ENCODE measurements at regions not wholly inside any gene's neighbourhood (a gene's known extent, or its start where the extent isn't known, plus 50 kb on each side); places are given as distances from the start of the nearest gene placed in this dataset.

- 88% methylated on average over 9 of the region's 10 CpGs for WGBS (ENCODE audit: insufficient coverage)
- H3K9me3 ChIP-seq (ENCODE audit: control insufficient read depth, insufficient read depth, low read length): no peaks in the 10 kb centered on the region
- no peak overlapping the region for H3K4me3 ChIP-seq (ENCODE audit: low read length)
- DNase-seq: no peak
- TF ChIP-seq CTCF (IDR thresholded peaks at IDR 0.05): no peak
- H3K27me3 ChIP-seq (ENCODE audit: control insufficient read depth, insufficient read depth, low read length): no peaks in the 10 kb centered on the region
- H3K27ac ChIP-seq (ENCODE audit: low read length): no peak overlapping the region
- H3K36me3 ChIP-seq (ENCODE audit: control insufficient read depth, insufficient read depth, low read length): no peaks in the 10 kb centered on the region
- Mint-ChIP-seq H3K27ac (no peak overlapping the region), H3K9me3 (peaks cover 0 to 2% of the 10 kb centered on the region in 2 donors), H3K36me3 (no peaks in the 10 kb centered on the region), H3K4me3 (no peak overlapping the region), H3K4me1 (no peaks in the 10 kb centered on the region), H3K27me3 (ENCODE audit: low read depth in 2 of 2) (peaks cover 0 to 20% of the 10 kb centered on the region in 2 donors)
- no peak for ATAC-seq
- no peaks in the 10 kb centered on the region for H3K4me1 ChIP-seq (ENCODE audit: control insufficient read depth, insufficient read depth, low read length)
- intact Hi-C loops (cut with micrococcal nuclease): no loop called here
These were observed 318.3 kb downstream of the SHANK2 start for GRCh38 chr11:70933981-70934583.

DNA sequence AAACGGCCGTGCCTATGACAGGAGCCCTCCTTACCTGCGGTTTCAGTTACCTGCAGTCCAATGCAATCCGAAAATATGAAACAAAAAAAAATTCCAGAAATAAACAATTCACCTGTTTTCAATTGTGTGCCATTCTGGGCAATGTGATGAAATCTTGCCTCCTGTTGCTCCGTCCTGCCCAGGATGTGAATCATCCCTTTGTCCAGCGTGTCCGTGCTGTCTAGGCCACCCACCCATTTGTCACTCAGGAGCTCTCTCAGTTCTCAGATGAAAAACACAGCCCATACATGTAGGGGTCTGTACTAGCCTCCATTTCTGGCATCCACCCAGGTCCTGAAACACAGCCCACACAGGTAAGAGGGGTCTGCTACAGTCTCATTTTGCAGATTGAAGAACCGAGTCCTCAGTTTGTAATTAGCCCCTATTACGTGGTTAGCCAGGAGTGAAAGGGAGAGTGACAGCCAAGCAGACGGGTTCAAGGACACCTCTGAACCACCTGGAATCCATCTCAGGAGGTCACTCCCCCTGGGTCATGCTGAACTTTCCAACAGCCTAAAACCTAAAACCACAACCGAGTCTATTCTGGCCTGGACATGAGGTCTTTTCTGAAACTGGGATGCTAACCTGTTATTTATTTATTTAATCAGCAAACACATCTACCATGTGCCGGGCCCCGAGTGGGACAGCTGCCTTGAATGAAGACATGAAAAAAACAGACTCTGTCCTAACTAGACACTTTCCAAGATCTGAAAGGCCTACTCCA lies 317.2 kb downstream of the SHANK2 start:
- Mint-ChIP-seq H3K36me3 (no peaks in the 10 kb centered on the region), H3K4me3 (no peak overlapping the region), H3K27me3 (ENCODE audit: low read depth in 2 of 2) (peaks cover 0 to 11% of the 10 kb centered on the region in 2 donors), H3K9me3 (peaks cover 0 to 2% of the 10 kb centered on the region in 2 donors), H3K4me1 (no peaks in the 10 kb centered on the region), H3K27ac (no peak overlapping the region)
- DNase-seq (no peak), ATAC-seq (no peak)
- no peak for TF ChIP-seq CTCF (IDR thresholded peaks at IDR 0.05)
- H3K36me3 ChIP-seq (ENCODE audit: control insufficient read depth, insufficient read depth, low read length): no peaks in the 10 kb centered on the region
- H3K27ac ChIP-seq (ENCODE audit: low read length): no peak overlapping the region
- H3K4me3 ChIP-seq (ENCODE audit: low read length): no peak overlapping the region
- intact Hi-C loops (cut with micrococcal nuclease): no loop called here
- H3K4me1 ChIP-seq (ENCODE audit: control insufficient read depth, insufficient read depth, low read length): no peaks in the 10 kb centered on the region
- H3K27me3 ChIP-seq (ENCODE audit: control insufficient read depth, insufficient read depth, low read length): no peaks in the 10 kb centered on the region
- 86% methylated on average over 13 of the region's 13 CpGs for WGBS (ENCODE audit: insufficient coverage)
- no peaks in the 10 kb centered on the region for H3K9me3 ChIP-seq (ENCODE audit: control insufficient read depth, insufficient read depth, low read length)

DNA sequence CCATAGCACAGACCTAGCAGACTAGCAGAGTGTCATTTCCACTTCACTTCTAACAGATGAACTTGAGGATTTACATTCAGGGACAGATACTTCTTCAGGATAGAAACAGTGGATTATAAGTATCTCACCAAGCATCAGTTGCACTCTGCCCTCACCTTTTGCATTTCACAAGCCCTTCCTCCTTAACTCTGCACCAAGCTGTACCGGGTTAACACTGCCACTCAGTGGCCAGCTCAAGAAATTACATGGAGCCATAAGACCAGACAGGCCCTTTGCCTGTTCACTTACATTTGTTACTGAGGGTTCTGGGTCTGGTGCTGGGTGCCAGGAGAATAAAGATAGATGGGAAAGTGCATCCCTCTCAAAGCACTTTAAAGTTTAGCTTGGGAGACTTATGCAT lies 309.8 kb downstream of the SHANK2 start:
- no peak for ATAC-seq
- Histone ChIP-seq H3K9me3 (ENCODE audit: control insufficient read depth, insufficient read depth, low read length) (peaks cover 26% of the 10 kb centered on the region), H3K27me3 (ENCODE audit: control insufficient read depth, insufficient read depth, low read length) (no peaks in the 10 kb centered on the region), H3K36me3 (ENCODE audit: control insufficient read depth, insufficient read depth, low read length) (no peaks in the 10 kb centered on the region), H3K4me1 (ENCODE audit: control insufficient read depth, insufficient read depth, low read length) (no peaks in the 10 kb centered on the region), H3K4me3 (ENCODE audit: low read length) (no peak overlapping the region), H3K27ac (ENCODE audit: low read length) (no peak overlapping the region)
- no peak for DNase-seq
- Mint-ChIP-seq H3K4me1 (no peaks in the 10 kb centered on the region), H3K27me3 (ENCODE audit: low read depth in 2 of 2) (no peaks in the 10 kb centered on the region), H3K27ac (no peak overlapping the region), H3K9me3 (peaks cover 11 to 16% of the 10 kb centered on the region in 2 donors), H3K36me3 (peaks cover 29% of the 10 kb centered on the region), H3K4me3 (no peak overlapping the region)
- TF ChIP-seq CTCF (IDR thresholded peaks at IDR 0.05): no peak
- WGBS (ENCODE audit: insufficient coverage): 75% methylated on average over 1 of the region's 1 CpG
- intact Hi-C loops (cut with micrococcal nuclease): no loop called here
